ENCODE measurements at regions not wholly inside any gene's neighbourhood (a gene's known extent, or its start where the extent isn't known, plus 50 kb on each side); places are given as distances from the start of the nearest gene placed in this dataset.

- DNase-seq (ENCODE audit: low read depth in 1 of 2, low spot score in 1 of 2) = no peak
- no peak for TF ChIP-seq SPI1 (IDR thresholded peaks at IDR 0.05; ENCODE audit: borderline replicate concordance, low read depth)
- TF ChIP-seq, protein P1, sequence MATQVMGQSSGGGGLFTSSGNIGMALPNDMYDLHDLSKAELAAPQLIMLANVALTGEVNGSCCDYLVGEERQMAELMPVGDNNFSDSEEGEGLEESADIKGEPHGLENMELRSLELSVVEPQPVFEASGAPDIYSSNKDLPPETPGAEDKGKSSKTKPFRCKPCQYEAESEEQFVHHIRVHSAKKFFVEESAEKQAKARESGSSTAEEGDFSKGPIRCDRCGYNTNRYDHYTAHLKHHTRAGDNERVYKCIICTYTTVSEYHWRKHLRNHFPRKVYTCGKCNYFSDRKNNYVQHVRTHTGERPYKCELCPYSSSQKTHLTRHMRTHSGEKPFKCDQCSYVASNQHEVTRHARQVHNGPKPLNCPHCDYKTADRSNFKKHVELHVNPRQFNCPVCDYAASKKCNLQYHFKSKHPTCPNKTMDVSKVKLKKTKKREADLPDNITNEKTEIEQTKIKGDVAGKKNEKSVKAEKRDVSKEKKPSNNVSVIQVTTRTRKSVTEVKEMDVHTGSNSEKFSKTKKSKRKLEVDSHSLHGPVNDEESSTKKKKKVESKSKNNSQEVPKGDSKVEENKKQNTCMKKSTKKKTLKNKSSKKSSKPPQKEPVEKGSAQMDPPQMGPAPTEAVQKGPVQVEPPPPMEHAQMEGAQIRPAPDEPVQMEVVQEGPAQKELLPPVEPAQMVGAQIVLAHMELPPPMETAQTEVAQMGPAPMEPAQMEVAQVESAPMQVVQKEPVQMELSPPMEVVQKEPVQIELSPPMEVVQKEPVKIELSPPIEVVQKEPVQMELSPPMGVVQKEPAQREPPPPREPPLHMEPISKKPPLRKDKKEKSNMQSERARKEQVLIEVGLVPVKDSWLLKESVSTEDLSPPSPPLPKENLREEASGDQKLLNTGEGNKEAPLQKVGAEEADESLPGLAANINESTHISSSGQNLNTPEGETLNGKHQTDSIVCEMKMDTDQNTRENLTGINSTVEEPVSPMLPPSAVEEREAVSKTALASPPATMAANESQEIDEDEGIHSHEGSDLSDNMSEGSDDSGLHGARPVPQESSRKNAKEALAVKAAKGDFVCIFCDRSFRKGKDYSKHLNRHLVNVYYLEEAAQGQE (IDR thresholded peaks at IDR 0.05; ENCODE audit: insufficient replicate concordance, low read depth) = no peak
- no peak for TF ChIP-seq CTCF (IDR thresholded peaks at IDR 0.05; ENCODE audit: insufficient read depth, low read length)
- TF ChIP-seq GABPA (IDR thresholded peaks at IDR 0.05; ENCODE audit: low read depth) = no peak
- no peak for TF ChIP-seq POLR2AphosphoS5 (IDR thresholded peaks at IDR 0.05; ENCODE audit: low read depth)
- Histone ChIP-seq H3K4me3 (replicated peaks; ENCODE audit: insufficient read depth, low read length) (no peak overlapping the region), H3K27ac (replicated peaks) (no peak overlapping the region), H3K27me3 (ENCODE audit: insufficient read depth, poor library complexity, severe bottlenecking) (no peaks in the 10 kb centered on the region)
Measured at GRCh38 chr4:78707268-78707667, 68.9 kb upstream of the BMP2K start.

DNA sequence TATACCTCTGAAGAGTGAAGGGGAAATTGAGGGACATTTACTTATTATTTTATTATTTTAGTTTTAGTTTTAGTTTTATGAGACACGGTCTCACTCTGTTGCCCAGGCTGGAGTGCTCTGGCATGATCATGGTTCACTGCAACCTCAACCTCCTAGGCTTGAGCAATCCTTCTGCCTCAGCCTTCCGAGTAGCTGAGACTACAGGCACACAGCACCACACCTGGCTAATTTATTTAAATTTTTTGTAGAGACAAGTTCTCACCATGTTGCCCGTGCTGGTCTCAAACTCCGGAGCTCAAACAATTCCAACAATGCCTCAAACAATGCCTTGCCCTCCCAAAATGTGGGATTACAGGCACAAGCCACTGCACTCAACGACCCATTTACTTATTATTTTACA, 68.4 kb upstream of the BMP2K start:
- TF ChIP-seq GABPA (IDR thresholded peaks at IDR 0.05; ENCODE audit: low read depth) (no peak), POLR2AphosphoS5 (IDR thresholded peaks at IDR 0.05; ENCODE audit: low read depth) (no peak), CTCF (IDR thresholded peaks at IDR 0.05; ENCODE audit: insufficient read depth, low read length) (no peak), SPI1 (IDR thresholded peaks at IDR 0.05; ENCODE audit: borderline replicate concordance, low read depth) (no peak)
- TF ChIP-seq, protein P1 (IDR thresholded peaks at IDR 0.05; ENCODE audit: insufficient replicate concordance, low read depth) = no peak
- Histone ChIP-seq H3K27ac (replicated peaks) (no peak overlapping the region), H3K27me3 (ENCODE audit: insufficient read depth, poor library complexity, severe bottlenecking) (no peaks in the 10 kb centered on the region), H3K4me3 (replicated peaks; ENCODE audit: insufficient read depth, low read length) (no peak overlapping the region)
- no peak for DNase-seq (ENCODE audit: low read depth in 1 of 2, low spot score in 1 of 2)

GRCh38 chr4:78710536-78710935, 65.6 kb upstream of the BMP2K start:
- TF ChIP-seq SPI1 (IDR thresholded peaks at IDR 0.05; ENCODE audit: borderline replicate concordance, low read depth) (no peak), CTCF (IDR thresholded peaks at IDR 0.05; ENCODE audit: insufficient read depth, low read length) (no peak), GABPA (IDR thresholded peaks at IDR 0.05; ENCODE audit: low read depth) (no peak), POLR2AphosphoS5 (IDR thresholded peaks at IDR 0.05; ENCODE audit: low read depth) (no peak)
- TF ChIP-seq, protein P1 (IDR thresholded peaks at IDR 0.05; ENCODE audit: insufficient replicate concordance, low read depth) = no peak
- Histone ChIP-seq H3K27me3 (ENCODE audit: insufficient read depth, poor library complexity, severe bottlenecking) (no peaks in the 10 kb centered on the region), H3K27ac (replicated peaks) (no peak overlapping the region; the same call in 1 of the 2 replicates), H3K4me3 (replicated peaks; ENCODE audit: insufficient read depth, low read length) (no peak overlapping the region)
- DNase-seq (ENCODE audit: low read depth in 1 of 2, low spot score in 1 of 2) = no peak
